Retinal pigment epithelial cell (primary cell): ENCODE measurements at regions not wholly inside any gene's neighbourhood (a gene's known extent, or its start where the extent isn't known, plus 50 kb on each side); places are given as distances from the start of the nearest gene placed in this dataset.

Source experiments
- DNase-seq: peaks from one replicate; pipeline ENCODE4 v3.0.0-alpha.2; 2010; ENCODE audit warnings: low read depth
- H3K4me3 ChIP-seq: 2 replicates; pipeline ENCODE4 v1.5.1; 2011; ENCODE audit warnings: mild to moderate bottlenecking, low read length, control low read depth, moderate library complexity
- CTCF ChIP-seq: conservative IDR thresholded peaks from 2 replicates; pipeline ENCODE4 v1.5.1; 2011; ENCODE audit warnings: low read depth, low read length, control low read depth, inconsistent platforms

- DNase-seq: no peak
- no peak for TF ChIP-seq CTCF
- no peak overlapping the region for H3K4me3 ChIP-seq
Measured at GRCh38 chr1:239829535-239829934, 262.1 kb upstream of the FMN2 start.

GRCh38 chr1:239831577-239832355 lies 259.9 kb upstream of the FMN2 start:
- H3K4me3 ChIP-seq: no peak overlapping the region
- no peak for TF ChIP-seq CTCF
- DNase-seq: no peak

- no peak for DNase-seq
Measured at GRCh38 chr1:239833723-239834122, 258.0 kb upstream of the FMN2 start.

GRCh38 chr1:239835946-239836440 lies 255.7 kb upstream of the FMN2 start:
- no peak overlapping the region for H3K4me3 ChIP-seq
- TF ChIP-seq CTCF: no peak
- DNase-seq: no peak

More at GRCh38 chr1:239833723-239834122, 258.0 kb upstream of the FMN2 start:
- H3K4me3 ChIP-seq: no peak overlapping the region
- TF ChIP-seq CTCF: no peak

- DNase-seq: no peak
- no peak for TF ChIP-seq CTCF
- no peak overlapping the region for H3K4me3 ChIP-seq
Measured at GRCh38 chr1:239840336-239840735, 251.3 kb upstream of the FMN2 start.

GRCh38 chr1:239840790-239841189 lies 250.9 kb upstream of the FMN2 start:
- DNase-seq: no peak
- no peak for TF ChIP-seq CTCF
- no peak overlapping the region for H3K4me3 ChIP-seq

GRCh38 chr1:239841631-239842030 lies 250.1 kb upstream of the FMN2 start:
- no peak overlapping the region for H3K4me3 ChIP-seq
- TF ChIP-seq CTCF: no peak
- no peak for DNase-seq
